ENCODE measurements at regions not wholly inside any gene's neighbourhood (a gene's known extent, or its start where the extent isn't known, plus 50 kb on each side); places are given as distances from the start of the nearest gene placed in this dataset.

- CTCF ChIA-PET = no interaction called here
These were observed 453.0 kb upstream of the TRIB2 start for GRCh38 chr2:12263730-12264129.

DNA sequence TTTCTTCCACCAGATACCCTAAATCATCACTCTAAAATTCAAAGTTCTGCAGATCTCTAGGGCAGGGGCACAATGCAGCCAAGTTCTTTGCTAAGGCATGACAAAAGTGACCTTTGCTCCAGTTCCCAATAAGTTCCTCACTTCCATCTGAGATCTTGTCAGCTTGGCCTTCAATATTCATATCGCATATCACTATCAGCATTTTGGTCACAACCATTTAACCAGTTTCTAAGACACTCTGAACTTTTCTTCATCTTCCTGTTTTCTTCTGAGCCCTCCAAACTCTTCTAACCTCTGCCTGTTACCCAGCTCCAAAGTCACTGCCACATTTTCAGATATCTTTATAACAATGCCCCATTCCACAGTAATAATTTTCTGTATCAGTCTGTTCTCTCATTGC is 452.6 kb upstream of the TRIB2 start:
- H3K9me1 ChIP-seq (replicated peaks; ENCODE audit: control insufficient read depth, extremely low read depth, insufficient read depth, low read length) = no peaks in the 10 kb centered on the region
- H3K79me2 ChIP-seq (ENCODE audit: control insufficient read depth, insufficient read depth, low read length) = no peaks in the 10 kb centered on the region
- no peak overlapping the region for H3K27ac ChIP-seq (ENCODE audit: insufficient read depth, low read depth, low read length)
- no peak overlapping the region for H3K4me2 ChIP-seq (ENCODE audit: insufficient read depth, low read length)
- H3K4me1 ChIP-seq (ENCODE audit: control insufficient read depth, extremely low read depth, insufficient read depth, low read length) = no peaks in the 10 kb centered on the region
- no peaks in the 10 kb centered on the region for H3K9me3 ChIP-seq (replicated peaks; ENCODE audit: control insufficient read depth, insufficient read depth, low read length)
- ChIA-PET POLR2A (no interaction called here), CTCF (no interaction called here)
- no peaks in the 10 kb centered on the region for H4K20me1 ChIP-seq (replicated peaks; ENCODE audit: control insufficient read depth, extremely low read depth, insufficient read depth, low read length)
- H3K9ac ChIP-seq (replicated peaks; ENCODE audit: extremely low read depth, insufficient read depth, low read length) = no peak overlapping the region
- no peak for TF ChIP-seq EZH2 (IDR thresholded peaks at IDR 0.05; ENCODE audit: borderline replicate concordance, low read depth, low read length, severe bottlenecking)
- no peak for TF ChIP-seq FOS (IDR thresholded peaks at IDR 0.05; ENCODE audit: borderline replicate concordance, insufficient read depth, low read length)
- no peak for TF ChIP-seq GATA2 (IDR thresholded peaks at IDR 0.05; ENCODE audit: insufficient read depth, insufficient read length, low read depth, low read length)
- no peak for TF ChIP-seq MYC (IDR thresholded peaks at IDR 0.05; ENCODE audit: low read depth, low read length)
- TF ChIP-seq POLR2A (IDR thresholded peaks at IDR 0.05; ENCODE audit: low read depth, low read length) = no peak
- no peak for TF ChIP-seq CTCF (IDR thresholded peaks at IDR 0.05; ENCODE audit: extremely low read depth in 1 of 2, insufficient read depth in 1 of 2, low read depth in 1 of 2, low read length in 2 of 2)
- TF ChIP-seq JUN (IDR thresholded peaks at IDR 0.05; ENCODE audit: borderline replicate concordance, insufficient read depth, insufficient read length, low read depth) = no peak
- TF ChIP-seq, protein P1, sequence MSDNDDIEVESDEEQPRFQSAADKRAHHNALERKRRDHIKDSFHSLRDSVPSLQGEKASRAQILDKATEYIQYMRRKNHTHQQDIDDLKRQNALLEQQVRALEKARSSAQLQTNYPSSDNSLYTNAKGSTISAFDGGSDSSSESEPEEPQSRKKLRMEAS (IDR thresholded peaks at IDR 0.05; ENCODE audit: insufficient read depth, insufficient read length) = no peak
- TF ChIP-seq POLR2AphosphoS5 (IDR thresholded peaks at IDR 0.05; ENCODE audit: insufficient read depth, low read depth, low read length) = no peak
- BruUV-seq (replicated peaks) = no TSS peak
- H3K27me3 ChIP-seq (ENCODE audit: control insufficient read depth in 2 of 2, insufficient read depth in 2 of 2, low read length in 2 of 2) = no peaks in the 10 kb centered on the region
- H3K4me3 ChIP-seq (replicated peaks in 1 of 3; ENCODE audit: insufficient read depth in 1 of 3, low read depth in 1 of 3, low read length in 3 of 3) = no peak overlapping the region
- intact Hi-C loops (cut with micrococcal nuclease) = no loop called here
- H3K36me3 ChIP-seq (ENCODE audit: control insufficient read depth in 2 of 2, extremely low read depth in 1 of 2, insufficient read depth in 2 of 2, low read length in 2 of 2) = no peaks in the 10 kb centered on the region
- FAIRE-seq = no peak
- dilution Hi-C loops (cut with MboI; ENCODE audit: extremely low pct_ligation_motif_present, low sequenced_read_pairs) = no loop called here
- H2AFZ ChIP-seq (ENCODE audit: low read depth, low read length) = no peak overlapping the region
- no peak for DNase-seq (ENCODE audit: low read depth, low spot score)

More at GRCh38 chr2:12263730-12264129, 453.0 kb upstream of the TRIB2 start:
- Histone ChIP-seq H3K27ac (ENCODE audit: insufficient read depth, low read depth, low read length) (no peak overlapping the region), H2AFZ (ENCODE audit: low read depth, low read length) (no peak overlapping the region), H3K9ac (replicated peaks; ENCODE audit: extremely low read depth, insufficient read depth, low read length) (no peak overlapping the region), H4K20me1 (replicated peaks; ENCODE audit: control insufficient read depth, extremely low read depth, insufficient read depth, low read length) (no peaks in the 10 kb centered on the region), H3K79me2 (ENCODE audit: control insufficient read depth, insufficient read depth, low read length) (no peaks in the 10 kb centered on the region), H3K4me3 (replicated peaks in 1 of 3; ENCODE audit: insufficient read depth in 1 of 3, low read depth in 1 of 3, low read length in 3 of 3) (no peak overlapping the region), H3K9me1 (replicated peaks; ENCODE audit: control insufficient read depth, extremely low read depth, insufficient read depth, low read length) (no peaks in the 10 kb centered on the region), H3K27me3 (ENCODE audit: control insufficient read depth in 2 of 2, insufficient read depth in 2 of 2, low read length in 2 of 2) (no peaks in the 10 kb centered on the region), H3K4me1 (ENCODE audit: control insufficient read depth, extremely low read depth, insufficient read depth, low read length) (no peaks in the 10 kb centered on the region), H3K4me2 (ENCODE audit: insufficient read depth, low read length) (no peak overlapping the region), H3K36me3 (ENCODE audit: control insufficient read depth in 2 of 2, extremely low read depth in 1 of 2, insufficient read depth in 2 of 2, low read length in 2 of 2) (no peaks in the 10 kb centered on the region), H3K9me3 (replicated peaks; ENCODE audit: control insufficient read depth, insufficient read depth, low read length) (no peaks in the 10 kb centered on the region)
- intact Hi-C loops (cut with micrococcal nuclease) = no loop called here
- FAIRE-seq (no peak), DNase-seq (ENCODE audit: low read depth, low spot score) (no peak)
- dilution Hi-C loops (cut with MboI; ENCODE audit: extremely low pct_ligation_motif_present, low sequenced_read_pairs) = no loop called here
- TF ChIP-seq, protein P1 (IDR thresholded peaks at IDR 0.05; ENCODE audit: insufficient read depth, insufficient read length) = no peak
- BruUV-seq (replicated peaks) = no TSS peak
- POLR2A ChIA-PET = no interaction called here

Measured in endothelial cell of umbilical vein (primary cell).